ENCODE measurements at regions not wholly inside any gene's neighbourhood (a gene's known extent, or its start where the extent isn't known, plus 50 kb on each side); places are given as distances from the start of the nearest gene placed in this dataset.

- TF ChIP-seq RXRB (CRISPR knock-in tag; IDR thresholded peaks at IDR 0.05; ENCODE audit: borderline replicate concordance) (peak; percentile 73), CREB3 (CRISPR knock-in tag; IDR thresholded peaks at IDR 0.05) (no peak), DRAP1 (CRISPR knock-in tag; IDR thresholded peaks at IDR 0.05) (peak; percentile 86), ZNF580 (CRISPR knock-in tag; IDR thresholded peaks at IDR 0.05; ENCODE audit: borderline replicate concordance, low read depth) (peak; percentile 80; the same call in 1 of the 2 replicates), ZGPAT (CRISPR knock-in tag; IDR thresholded peaks at IDR 0.05) (peak; percentile 48), TCF7 (IDR thresholded peaks at IDR 0.05; ENCODE audit: low read depth) (no peak), NR3C1 (CRISPR knock-in tag; IDR thresholded peaks at IDR 0.05) (no peak), ZNF230 (CRISPR knock-in tag; IDR thresholded peaks at IDR 0.05) (peak; percentile 93; the same call in 1 of the 2 replicates), KLF9 (CRISPR knock-in tag; IDR thresholded peaks at IDR 0.05; ENCODE audit: low read depth) (no peak), GMEB2 (CRISPR knock-in tag; IDR thresholded peaks at IDR 0.05; ENCODE audit: low read depth) (no peak), SIN3A (IDR thresholded peaks at IDR 0.05; ENCODE audit: borderline replicate concordance, low read depth, low read length) (peak; percentile 62; the same call in 1 of the 2 replicates)
- TF ChIP-seq, protein P1, sequence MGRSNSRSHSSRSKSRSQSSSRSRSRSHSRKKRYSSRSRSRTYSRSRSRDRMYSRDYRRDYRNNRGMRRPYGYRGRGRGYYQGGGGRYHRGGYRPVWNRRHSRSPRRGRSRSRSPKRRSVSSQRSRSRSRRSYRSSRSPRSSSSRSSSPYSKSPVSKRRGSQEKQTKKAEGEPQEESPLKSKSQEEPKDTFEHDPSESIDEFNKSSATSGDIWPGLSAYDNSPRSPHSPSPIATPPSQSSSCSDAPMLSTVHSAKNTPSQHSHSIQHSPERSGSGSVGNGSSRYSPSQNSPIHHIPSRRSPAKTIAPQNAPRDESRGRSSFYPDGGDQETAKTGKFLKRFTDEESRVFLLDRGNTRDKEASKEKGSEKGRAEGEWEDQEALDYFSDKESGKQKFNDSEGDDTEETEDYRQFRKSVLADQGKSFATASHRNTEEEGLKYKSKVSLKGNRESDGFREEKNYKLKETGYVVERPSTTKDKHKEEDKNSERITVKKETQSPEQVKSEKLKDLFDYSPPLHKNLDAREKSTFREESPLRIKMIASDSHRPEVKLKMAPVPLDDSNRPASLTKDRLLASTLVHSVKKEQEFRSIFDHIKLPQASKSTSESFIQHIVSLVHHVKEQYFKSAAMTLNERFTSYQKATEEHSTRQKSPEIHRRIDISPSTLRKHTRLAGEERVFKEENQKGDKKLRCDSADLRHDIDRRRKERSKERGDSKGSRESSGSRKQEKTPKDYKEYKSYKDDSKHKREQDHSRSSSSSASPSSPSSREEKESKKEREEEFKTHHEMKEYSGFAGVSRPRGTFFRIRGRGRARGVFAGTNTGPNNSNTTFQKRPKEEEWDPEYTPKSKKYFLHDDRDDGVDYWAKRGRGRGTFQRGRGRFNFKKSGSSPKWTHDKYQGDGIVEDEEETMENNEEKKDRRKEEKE (IDR thresholded peaks at IDR 0.05): no peak
- TF ChIP-seq, protein P2, sequence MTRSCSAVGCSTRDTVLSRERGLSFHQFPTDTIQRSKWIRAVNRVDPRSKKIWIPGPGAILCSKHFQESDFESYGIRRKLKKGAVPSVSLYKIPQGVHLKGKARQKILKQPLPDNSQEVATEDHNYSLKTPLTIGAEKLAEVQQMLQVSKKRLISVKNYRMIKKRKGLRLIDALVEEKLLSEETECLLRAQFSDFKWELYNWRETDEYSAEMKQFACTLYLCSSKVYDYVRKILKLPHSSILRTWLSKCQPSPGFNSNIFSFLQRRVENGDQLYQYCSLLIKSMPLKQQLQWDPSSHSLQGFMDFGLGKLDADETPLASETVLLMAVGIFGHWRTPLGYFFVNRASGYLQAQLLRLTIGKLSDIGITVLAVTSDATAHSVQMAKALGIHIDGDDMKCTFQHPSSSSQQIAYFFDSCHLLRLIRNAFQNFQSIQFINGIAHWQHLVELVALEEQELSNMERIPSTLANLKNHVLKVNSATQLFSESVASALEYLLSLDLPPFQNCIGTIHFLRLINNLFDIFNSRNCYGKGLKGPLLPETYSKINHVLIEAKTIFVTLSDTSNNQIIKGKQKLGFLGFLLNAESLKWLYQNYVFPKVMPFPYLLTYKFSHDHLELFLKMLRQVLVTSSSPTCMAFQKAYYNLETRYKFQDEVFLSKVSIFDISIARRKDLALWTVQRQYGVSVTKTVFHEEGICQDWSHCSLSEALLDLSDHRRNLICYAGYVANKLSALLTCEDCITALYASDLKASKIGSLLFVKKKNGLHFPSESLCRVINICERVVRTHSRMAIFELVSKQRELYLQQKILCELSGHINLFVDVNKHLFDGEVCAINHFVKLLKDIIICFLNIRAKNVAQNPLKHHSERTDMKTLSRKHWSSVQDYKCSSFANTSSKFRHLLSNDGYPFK (CRISPR knock-in tag; IDR thresholded peaks at IDR 0.05; ENCODE audit: borderline replicate concordance): peak; percentile 70; the same call in 1 of the 2 replicates
- TF ChIP-seq, protein P3, sequence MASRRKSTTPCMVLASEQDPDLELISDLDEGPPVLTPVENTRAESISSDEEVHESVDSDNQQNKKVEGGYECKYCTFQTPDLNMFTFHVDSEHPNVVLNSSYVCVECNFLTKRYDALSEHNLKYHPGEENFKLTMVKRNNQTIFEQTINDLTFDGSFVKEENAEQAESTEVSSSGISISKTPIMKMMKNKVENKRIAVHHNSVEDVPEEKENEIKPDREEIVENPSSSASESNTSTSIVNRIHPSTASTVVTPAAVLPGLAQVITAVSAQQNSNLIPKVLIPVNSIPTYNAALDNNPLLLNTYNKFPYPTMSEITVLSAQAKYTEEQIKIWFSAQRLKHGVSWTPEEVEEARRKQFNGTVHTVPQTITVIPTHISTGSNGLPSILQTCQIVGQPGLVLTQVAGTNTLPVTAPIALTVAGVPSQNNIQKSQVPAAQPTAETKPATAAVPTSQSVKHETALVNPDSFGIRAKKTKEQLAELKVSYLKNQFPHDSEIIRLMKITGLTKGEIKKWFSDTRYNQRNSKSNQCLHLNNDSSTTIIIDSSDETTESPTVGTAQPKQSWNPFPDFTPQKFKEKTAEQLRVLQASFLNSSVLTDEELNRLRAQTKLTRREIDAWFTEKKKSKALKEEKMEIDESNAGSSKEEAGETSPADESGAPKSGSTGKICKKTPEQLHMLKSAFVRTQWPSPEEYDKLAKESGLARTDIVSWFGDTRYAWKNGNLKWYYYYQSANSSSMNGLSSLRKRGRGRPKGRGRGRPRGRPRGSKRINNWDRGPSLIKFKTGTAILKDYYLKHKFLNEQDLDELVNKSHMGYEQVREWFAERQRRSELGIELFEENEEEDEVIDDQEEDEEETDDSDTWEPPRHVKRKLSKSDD (CRISPR knock-in tag; IDR thresholded peaks at IDR 0.05; ENCODE audit: low read depth): peak; percentile 81
Observed at GRCh38 chr2:120546048-120546864, 189.4 kb upstream of the GLI2 start (continued).
